ENCODE measurements at regions not wholly inside any gene's neighbourhood (a gene's known extent, or its start where the extent isn't known, plus 50 kb on each side); places are given as distances from the start of the nearest gene placed in this dataset.

DNA sequence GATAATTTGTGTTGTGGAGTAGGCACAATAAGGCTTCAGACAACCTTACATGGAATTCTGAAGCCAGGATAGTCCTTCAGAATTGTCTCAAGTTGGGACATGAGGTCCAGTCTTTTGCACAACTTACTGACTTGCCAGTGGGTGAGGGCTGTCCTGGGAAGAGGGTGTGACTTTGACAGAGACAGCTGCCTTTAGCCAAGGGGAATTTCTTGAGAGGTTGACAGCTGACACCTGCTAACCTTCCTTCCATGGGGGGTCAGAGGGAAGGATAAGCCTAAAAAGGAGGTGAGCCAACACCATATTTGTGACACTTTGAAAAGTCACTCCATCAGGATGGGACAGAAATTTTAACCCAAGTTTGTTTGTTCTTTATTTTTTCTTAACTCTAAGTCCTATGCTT lies 907.8 kb upstream of the CRIM1 start:
- POLR2A ChIA-PET: no interaction called here
- TF ChIP-seq ZBTB48 (tag by site-specific recombination; IDR thresholded peaks at IDR 0.05): no peak
- TF ChIP-seq ZNF335 (tag by site-specific recombination; conservative IDR thresholded peaks at IDR 0.05): no peak
- no peak for TF ChIP-seq SCRT1 (tag by site-specific recombination; IDR thresholded peaks at IDR 0.05; ENCODE audit: borderline replicate concordance)
- TF ChIP-seq, protein P1, sequence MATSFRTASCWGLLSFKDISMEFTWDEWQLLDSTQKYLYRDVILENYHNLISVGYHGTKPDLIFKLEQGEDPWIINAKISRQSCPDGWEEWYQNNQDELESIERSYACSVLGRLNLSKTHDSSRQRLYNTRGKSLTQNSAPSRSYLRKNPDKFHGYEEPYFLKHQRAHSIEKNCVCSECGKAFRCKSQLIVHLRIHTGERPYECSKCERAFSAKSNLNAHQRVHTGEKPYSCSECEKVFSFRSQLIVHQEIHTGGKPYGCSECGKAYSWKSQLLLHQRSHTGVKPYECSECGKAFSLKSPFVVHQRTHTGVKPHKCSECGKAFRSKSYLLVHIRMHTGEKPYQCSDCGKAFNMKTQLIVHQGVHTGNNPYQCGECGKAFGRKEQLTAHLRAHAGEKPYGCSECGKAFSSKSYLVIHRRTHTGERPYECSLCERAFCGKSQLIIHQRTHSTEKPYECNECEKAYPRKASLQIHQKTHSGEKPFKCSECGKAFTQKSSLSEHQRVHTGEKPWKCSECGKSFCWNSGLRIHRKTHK (tag by site-specific recombination; IDR thresholded peaks at IDR 0.05): no peak
- TF ChIP-seq, protein P2, sequence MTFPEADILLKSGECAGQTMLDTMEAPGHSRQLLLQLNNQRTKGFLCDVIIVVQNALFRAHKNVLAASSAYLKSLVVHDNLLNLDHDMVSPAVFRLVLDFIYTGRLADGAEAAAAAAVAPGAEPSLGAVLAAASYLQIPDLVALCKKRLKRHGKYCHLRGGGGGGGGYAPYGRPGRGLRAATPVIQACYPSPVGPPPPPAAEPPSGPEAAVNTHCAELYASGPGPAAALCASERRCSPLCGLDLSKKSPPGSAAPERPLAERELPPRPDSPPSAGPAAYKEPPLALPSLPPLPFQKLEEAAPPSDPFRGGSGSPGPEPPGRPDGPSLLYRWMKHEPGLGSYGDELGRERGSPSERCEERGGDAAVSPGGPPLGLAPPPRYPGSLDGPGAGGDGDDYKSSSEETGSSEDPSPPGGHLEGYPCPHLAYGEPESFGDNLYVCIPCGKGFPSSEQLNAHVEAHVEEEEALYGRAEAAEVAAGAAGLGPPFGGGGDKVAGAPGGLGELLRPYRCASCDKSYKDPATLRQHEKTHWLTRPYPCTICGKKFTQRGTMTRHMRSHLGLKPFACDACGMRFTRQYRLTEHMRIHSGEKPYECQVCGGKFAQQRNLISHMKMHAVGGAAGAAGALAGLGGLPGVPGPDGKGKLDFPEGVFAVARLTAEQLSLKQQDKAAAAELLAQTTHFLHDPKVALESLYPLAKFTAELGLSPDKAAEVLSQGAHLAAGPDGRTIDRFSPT (tag by site-specific recombination; IDR thresholded peaks at IDR 0.05): no peak
- TF ChIP-seq HOXD13 (CRISPR knock-in tag; IDR thresholded peaks at IDR 0.05; ENCODE audit: borderline replicate concordance): no peak
- TF ChIP-seq ZNF138 (tag by site-specific recombination; IDR thresholded peaks at IDR 0.05; ENCODE audit: borderline replicate concordance): no peak
- TF ChIP-seq, protein P3, sequence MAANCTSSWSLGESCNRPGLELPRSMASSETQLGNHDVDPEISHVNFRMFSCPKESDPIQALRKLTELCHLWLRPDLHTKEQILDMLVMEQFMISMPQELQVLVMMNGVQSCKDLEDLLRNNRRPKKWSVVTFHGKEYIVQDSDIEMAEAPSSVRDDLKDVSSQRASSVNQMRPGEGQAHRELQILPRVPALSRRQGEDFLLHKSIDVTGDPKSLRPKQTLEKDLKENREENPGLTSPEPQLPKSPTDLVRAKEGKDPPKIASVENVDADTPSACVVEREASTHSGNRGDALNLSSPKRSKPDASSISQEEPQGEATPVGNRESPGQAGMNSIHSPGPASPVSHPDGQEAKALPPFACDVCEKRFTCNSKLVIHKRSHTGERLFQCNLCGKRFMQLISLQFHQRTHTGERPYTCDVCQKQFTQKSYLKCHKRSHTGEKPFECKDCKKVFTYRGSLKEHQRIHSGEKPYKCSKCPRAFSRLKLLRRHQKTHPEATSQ (tag by site-specific recombination; IDR thresholded peaks at IDR 0.05): no peak
- TF ChIP-seq, protein P4, sequence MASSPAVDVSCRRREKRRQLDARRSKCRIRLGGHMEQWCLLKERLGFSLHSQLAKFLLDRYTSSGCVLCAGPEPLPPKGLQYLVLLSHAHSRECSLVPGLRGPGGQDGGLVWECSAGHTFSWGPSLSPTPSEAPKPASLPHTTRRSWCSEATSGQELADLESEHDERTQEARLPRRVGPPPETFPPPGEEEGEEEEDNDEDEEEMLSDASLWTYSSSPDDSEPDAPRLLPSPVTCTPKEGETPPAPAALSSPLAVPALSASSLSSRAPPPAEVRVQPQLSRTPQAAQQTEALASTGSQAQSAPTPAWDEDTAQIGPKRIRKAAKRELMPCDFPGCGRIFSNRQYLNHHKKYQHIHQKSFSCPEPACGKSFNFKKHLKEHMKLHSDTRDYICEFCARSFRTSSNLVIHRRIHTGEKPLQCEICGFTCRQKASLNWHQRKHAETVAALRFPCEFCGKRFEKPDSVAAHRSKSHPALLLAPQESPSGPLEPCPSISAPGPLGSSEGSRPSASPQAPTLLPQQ (tag by site-specific recombination; IDR thresholded peaks at IDR 0.05): no peak
- Histone ChIP-seq H3K27ac (ENCODE audit: extremely low read depth, low read depth, low read length) (no peak overlapping the region), H3K4me1 (ENCODE audit: control insufficient read depth, insufficient read depth, low read length) (no peaks in the 10 kb centered on the region), H3K9me3 (ENCODE audit: control insufficient read depth, insufficient read depth, low read depth, low read length) (no peaks in the 10 kb centered on the region), H3K36me3 (ENCODE audit: control insufficient read depth in 2 of 2, insufficient read depth in 1 of 2, low read length in 2 of 2) (no peaks in the 10 kb centered on the region), H3K4me3 (ENCODE audit: low read depth, low read length) (no peak overlapping the region)
- CTCF ChIA-PET: no interaction called here

DNA sequence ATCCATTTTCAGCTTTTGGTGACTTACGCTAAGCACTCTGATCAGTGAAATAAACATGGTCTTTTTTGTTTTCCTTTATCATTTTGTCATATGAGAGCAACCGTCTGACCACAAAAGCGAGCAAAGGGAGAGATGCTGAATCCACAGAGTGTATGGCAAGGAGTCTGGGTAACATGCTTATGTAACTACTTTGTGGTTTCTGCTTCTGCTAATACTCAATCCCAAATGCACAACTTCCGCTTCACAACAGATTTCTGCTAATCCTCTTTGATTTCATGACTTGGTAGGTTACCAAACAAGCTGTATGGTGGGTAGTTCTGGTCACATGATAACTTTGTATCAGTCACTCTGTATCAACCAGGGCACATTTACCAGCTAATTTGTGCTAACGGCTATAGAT lies 908.4 kb upstream of the CRIM1 start:
- CTCF ChIA-PET: no interaction called here
- no peaks in the 10 kb centered on the region for H3K4me1 ChIP-seq (ENCODE audit: control insufficient read depth, insufficient read depth, low read length)
- POLR2A ChIA-PET: no interaction called here
- TF ChIP-seq, protein P5, sequence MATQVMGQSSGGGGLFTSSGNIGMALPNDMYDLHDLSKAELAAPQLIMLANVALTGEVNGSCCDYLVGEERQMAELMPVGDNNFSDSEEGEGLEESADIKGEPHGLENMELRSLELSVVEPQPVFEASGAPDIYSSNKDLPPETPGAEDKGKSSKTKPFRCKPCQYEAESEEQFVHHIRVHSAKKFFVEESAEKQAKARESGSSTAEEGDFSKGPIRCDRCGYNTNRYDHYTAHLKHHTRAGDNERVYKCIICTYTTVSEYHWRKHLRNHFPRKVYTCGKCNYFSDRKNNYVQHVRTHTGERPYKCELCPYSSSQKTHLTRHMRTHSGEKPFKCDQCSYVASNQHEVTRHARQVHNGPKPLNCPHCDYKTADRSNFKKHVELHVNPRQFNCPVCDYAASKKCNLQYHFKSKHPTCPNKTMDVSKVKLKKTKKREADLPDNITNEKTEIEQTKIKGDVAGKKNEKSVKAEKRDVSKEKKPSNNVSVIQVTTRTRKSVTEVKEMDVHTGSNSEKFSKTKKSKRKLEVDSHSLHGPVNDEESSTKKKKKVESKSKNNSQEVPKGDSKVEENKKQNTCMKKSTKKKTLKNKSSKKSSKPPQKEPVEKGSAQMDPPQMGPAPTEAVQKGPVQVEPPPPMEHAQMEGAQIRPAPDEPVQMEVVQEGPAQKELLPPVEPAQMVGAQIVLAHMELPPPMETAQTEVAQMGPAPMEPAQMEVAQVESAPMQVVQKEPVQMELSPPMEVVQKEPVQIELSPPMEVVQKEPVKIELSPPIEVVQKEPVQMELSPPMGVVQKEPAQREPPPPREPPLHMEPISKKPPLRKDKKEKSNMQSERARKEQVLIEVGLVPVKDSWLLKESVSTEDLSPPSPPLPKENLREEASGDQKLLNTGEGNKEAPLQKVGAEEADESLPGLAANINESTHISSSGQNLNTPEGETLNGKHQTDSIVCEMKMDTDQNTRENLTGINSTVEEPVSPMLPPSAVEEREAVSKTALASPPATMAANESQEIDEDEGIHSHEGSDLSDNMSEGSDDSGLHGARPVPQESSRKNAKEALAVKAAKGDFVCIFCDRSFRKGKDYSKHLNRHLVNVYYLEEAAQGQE (tag by site-specific recombination; IDR thresholded peaks at IDR 0.05): no peak
- no peak for TF ChIP-seq ZNF24 (tag by site-specific recombination; IDR thresholded peaks at IDR 0.05)
- TF ChIP-seq ZEB2 (tag by site-specific recombination; IDR thresholded peaks at IDR 0.05): no peak
- no peak for TF ChIP-seq ZNF114 (tag by site-specific recombination; IDR thresholded peaks at IDR 0.05)
- TF ChIP-seq, protein P6, sequence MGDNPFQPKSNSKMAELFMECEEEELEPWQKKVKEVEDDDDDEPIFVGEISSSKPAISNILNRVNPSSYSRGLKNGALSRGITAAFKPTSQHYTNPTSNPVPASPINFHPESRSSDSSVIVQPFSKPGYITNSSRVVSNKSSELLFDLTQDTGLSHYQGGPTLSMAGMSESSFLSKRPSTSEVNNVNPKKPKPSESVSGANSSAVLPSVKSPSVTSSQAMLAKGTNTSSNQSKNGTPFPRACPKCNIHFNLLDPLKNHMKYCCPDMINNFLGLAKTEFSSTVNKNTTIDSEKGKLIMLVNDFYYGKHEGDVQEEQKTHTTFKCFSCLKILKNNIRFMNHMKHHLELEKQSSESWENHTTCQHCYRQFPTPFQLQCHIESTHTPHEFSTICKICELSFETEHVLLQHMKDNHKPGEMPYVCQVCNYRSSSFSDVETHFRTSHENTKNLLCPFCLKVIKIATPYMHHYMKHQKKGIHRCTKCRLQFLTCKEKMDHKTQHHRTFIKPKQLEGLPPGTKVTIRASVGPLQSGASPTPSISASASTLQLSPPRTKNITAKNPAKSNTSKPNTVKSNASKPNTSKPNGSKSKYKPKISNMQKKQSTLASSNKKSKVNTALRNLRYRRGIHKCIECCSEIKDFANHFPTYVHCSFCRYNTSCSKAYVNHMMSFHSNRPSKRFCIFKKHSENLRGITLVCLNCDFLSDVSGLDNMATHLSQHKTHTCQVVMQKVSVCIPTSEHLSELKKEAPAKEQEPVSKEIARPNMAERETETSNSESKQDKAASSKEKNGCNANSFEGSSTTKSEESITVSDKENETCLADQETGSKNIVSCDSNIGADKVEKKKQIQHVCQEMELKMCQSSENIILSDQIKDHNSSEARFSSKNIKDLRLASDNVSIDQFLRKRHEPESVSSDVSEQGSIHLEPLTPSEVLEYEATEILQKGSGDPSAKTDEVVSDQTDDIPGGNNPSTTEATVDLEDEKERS (tag by site-specific recombination; IDR thresholded peaks at IDR 0.05): no peak
- TF ChIP-seq, protein P7, sequence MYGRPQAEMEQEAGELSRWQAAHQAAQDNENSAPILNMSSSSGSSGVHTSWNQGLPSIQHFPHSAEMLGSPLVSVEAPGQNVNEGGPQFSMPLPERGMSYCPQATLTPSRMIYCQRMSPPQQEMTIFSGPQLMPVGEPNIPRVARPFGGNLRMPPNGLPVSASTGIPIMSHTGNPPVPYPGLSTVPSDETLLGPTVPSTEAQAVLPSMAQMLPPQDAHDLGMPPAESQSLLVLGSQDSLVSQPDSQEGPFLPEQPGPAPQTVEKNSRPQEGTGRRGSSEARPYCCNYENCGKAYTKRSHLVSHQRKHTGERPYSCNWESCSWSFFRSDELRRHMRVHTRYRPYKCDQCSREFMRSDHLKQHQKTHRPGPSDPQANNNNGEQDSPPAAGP (tag by site-specific recombination; IDR thresholded peaks at IDR 0.05): no peak
- no peak for TF ChIP-seq BCL11A (tag by site-specific recombination; IDR thresholded peaks at IDR 0.05; ENCODE audit: low read depth)
- TF ChIP-seq, protein P8, sequence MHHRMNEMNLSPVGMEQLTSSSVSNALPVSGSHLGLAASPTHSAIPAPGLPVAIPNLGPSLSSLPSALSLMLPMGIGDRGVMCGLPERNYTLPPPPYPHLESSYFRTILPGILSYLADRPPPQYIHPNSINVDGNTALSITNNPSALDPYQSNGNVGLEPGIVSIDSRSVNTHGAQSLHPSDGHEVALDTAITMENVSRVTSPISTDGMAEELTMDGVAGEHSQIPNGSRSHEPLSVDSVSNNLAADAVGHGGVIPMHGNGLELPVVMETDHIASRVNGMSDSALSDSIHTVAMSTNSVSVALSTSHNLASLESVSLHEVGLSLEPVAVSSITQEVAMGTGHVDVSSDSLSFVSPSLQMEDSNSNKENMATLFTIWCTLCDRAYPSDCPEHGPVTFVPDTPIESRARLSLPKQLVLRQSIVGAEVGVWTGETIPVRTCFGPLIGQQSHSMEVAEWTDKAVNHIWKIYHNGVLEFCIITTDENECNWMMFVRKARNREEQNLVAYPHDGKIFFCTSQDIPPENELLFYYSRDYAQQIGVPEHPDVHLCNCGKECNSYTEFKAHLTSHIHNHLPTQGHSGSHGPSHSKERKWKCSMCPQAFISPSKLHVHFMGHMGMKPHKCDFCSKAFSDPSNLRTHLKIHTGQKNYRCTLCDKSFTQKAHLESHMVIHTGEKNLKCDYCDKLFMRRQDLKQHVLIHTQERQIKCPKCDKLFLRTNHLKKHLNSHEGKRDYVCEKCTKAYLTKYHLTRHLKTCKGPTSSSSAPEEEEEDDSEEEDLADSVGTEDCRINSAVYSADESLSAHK (tag by site-specific recombination; IDR thresholded peaks at IDR 0.05): no peak
- no peak for TF ChIP-seq ZXDB (tag by site-specific recombination; IDR thresholded peaks at IDR 0.05)

More for the DNA sequence above, 908.4 kb upstream of the CRIM1 start:
- no peak overlapping the region for H3K27ac ChIP-seq (ENCODE audit: extremely low read depth, low read depth, low read length)
- no peaks in the 10 kb centered on the region for H3K9me3 ChIP-seq (ENCODE audit: control insufficient read depth, insufficient read depth, low read depth, low read length)
- H3K4me3 ChIP-seq (ENCODE audit: low read depth, low read length): no peak overlapping the region
- no peaks in the 10 kb centered on the region for H3K36me3 ChIP-seq (ENCODE audit: control insufficient read depth in 2 of 2, insufficient read depth in 1 of 2, low read length in 2 of 2)

Data from HEK293 (cell line).